HG02973 (cell line): ENCODE measurements at regions not wholly inside any gene's neighbourhood (a gene's known extent, or its start where the extent isn't known, plus 50 kb on each side); places are given as distances from the start of the nearest gene placed in this dataset.
"Not testable (repeated sequence)": the region's sequence is repeated elsewhere in the genome, so short reads cannot be mapped to it uniquely, and the experiment has no call there.

Experiments used
- ATAC-seq: cut with Tn5 transposase; IDR thresholded peaks from one replicate; pipeline ENCODE4 v1.9.1; 2021; ENCODE audit warnings: moderate library complexity; ENCODE audit not compliant: unreplicated experiment

DNA sequence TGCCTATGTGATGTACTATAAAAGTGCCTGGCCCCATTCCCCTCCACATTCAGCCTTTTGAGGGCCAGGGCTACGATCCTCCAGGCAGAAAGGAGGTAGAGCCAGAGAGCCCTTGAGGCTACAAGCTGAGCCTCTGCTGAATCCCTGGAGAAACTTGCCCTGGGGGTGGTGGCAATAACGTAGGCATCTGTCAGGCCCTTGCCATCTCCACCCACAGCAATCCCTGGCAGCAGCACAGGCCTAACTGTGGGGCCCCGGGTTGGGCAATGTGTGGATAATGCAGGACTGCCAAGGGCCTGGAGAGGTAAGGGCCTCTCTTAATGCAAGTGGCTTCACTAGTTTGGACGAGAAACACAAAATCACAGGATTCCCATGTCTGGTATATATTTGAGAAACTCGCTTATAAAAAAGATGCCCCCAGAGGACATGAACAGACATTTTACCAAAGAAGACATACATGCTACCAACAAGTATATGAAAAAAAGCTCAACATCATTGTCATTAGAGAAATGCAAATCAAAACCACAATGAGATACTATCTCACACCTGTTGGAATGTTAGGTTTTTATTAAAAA lies 99.0 kb downstream of the QRSL1 start:
- ATAC-seq, result no peak

DNA sequence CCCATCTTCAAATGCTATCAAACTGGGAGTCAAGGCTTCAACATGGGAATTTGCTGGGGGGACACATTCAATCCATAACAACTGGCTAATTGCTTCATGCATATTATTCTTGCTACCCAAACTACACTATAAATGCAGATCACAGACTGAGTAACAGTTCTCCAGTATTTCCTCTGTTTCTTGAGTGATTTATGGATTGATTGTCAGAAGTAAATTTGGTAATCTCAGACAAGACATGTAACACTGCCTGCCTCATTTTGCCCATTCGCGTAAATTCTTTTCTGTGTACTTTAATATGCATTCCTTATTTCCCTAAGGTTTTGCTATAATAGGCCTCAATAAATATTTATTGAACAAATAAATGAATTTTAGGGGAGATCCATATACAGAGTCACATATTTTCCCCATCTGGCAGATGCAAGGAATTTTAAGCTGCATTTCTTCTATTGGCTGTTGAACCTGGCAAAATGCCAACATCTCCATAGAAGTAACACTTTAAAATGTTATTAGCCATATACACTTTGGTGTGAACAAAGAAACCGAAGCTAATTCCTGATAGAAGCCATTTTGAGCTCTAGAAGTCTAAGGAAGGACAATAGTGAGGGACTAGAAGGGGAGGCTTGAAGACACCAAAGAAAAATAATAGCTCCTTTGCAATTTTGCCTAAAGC lies 98.2 kb downstream of the QRSL1 start:
- no peak for ATAC-seq

DNA sequence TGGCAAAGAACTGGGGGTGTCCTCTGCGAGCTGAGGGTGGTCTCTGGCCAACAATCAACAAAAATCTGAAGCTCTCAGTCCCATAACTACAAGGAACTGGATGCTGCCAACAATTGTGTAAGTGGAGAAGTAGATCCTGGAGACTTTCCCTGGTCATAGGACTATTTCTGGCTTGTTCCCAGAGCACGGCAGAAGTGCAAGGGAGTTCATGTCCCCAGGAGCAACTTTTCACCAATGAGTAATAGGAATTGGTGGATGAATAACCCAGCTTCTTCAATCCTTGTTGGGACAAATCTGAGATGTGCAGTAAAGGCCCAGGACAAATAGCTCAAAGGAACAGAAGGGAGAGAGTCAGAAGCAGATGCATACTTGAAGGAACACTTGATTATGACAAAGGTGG lies 95.5 kb downstream of the QRSL1 start:
- no peak for ATAC-seq

DNA sequence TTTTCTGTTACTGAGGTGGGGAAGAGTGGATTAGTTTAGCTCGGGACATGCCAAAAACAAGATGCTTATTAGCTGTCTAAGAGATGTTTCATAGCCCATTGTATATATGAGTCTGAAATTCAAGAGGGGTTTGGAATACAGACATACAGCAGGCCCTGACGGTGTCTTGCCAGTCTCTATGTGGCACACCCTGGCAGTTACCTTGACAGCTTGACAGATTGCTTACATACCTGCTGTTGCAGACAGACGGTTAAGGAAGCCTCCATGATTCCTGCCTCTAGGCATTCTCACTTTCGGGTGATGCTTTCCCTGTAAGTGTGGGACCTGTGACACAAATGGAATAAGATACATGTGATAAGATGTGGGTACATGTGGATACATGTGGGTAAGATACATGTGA lies 95.0 kb downstream of the QRSL1 start:
- ATAC-seq, result no peak

DNA sequence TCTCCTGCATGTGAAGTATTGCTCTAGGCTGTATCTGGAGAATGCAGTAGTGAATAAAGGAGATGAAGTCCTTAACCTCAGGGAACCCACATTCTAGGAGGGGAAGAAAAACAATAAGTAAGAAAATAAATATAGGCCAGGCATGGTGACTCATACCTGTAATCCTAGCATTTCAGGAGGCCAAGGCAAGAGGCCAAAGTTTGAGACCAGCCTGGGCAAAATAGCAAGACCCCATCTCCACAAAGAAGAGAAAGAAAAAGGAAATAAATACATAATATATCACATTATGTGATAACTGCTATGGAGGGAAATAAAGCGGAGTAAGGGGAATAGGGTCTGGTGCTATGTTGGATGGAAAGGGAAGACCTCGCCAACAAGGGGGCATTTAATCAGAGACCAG lies 94.0 kb downstream of the QRSL1 start:
- not testable (repeated sequence) for ATAC-seq

DNA sequence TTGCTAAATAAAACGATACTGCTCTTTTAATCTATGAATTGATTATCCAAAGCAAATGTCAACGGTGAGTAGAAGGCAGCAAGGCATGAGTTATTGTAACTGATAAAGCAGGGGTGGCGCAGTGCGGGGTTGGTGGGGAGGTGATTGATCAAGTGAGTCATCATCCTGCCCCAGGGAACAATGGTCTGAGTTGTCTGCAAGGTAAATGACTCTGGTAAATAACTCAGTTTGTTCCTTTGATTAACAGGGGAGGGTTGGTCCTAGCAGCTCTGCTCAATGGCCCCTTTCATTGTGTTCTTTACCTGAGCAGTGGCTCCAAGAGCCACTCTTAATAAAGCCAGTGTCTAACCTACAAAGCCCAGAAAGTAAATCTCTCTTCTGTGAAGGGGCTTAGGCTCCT lies 91.8 kb downstream of the QRSL1 start:
- not testable (repeated sequence) for ATAC-seq
